K562 (cell line): ENCODE measurements at regions not wholly inside any gene's neighbourhood (a gene's known extent, or its start where the extent isn't known, plus 50 kb on each side); places are given as distances from the start of the nearest gene placed in this dataset.

Source experiments
- ATAC-seq: fragments of 200-7000 bp; cut with Tn5 transposase; 3 replicates; pipeline ENCODE4 v1.9.1; 2020; ENCODE audit warnings: moderate library complexity
- BruUV-seq: library from RNA; stranded (reverse); fragments of 400-500 nt; replicated peaks from 2 replicates; lab custom pipeline; 2021; lab: Mats Ljungman, UMichigan
- CTCF ChIA-PET: fragments of 300-600 bp; formaldehyde crosslinking; extraction: SDS; loops from one replicate; lab custom pipeline; 2021; ENCODE audit warnings: low intra/inter-chr PET ratio; lab: Yijun Ruan, JAX
- POLR2A ChIA-PET: fragments of 300-600, 350-650 bp; sonication (Branson Sonifier 250); formaldehyde crosslinking; extraction: SDS; loops from one replicate; lab custom pipeline; 2021; ENCODE audit warnings: antibody characterized with exemption, inconsistent platforms; lab: Yijun Ruan, JAX
- DNase-seq, 4 experiments: peaks; one replicate each; pipeline versions ENCODE4 v3.0.0 to v3.0.0-alpha.2; 2011 to 2018; ENCODE audit warnings: low spot score in 3 of 4, mixed read lengths in 3 of 4; ENCODE audit errors: extremely low read depth in 1 of 4
- FAIRE-seq: peaks from 2 replicates; lab custom pipeline; 2011; peaks lifted over from hg19 to GRCh38; lab: Jason Lieb, UNC
- H2AFZ ChIP-seq: 2 replicates; pipeline ENCODE4 v1.6.0; 2011; ENCODE audit warnings: low read depth, low read length, control low read depth, inconsistent platforms
- H3K27ac ChIP-seq: fragments of 200-600 bp; 3 replicates; pipeline ENCODE4 v1.8.0; 2011; ENCODE audit warnings: low read depth, mild to moderate bottlenecking, control low read depth, inconsistent platforms, low read length, moderate library complexity, mixed read lengths; ENCODE audit errors: extremely low read depth
- H3K27me3 ChIP-seq, 2 experiments: fragments of 300-600 bp in 1 of 2; 2 replicates in 1 of 2; 3 replicates in 1 of 2; pipeline versions ENCODE4 v1.6.0 to v1.8.0; 2011; ENCODE audit warnings: inconsistent platforms in 2 of 2, low read length in 2 of 2, mild to moderate bottlenecking in 1 of 2, mixed read lengths in 1 of 2, moderate library complexity in 1 of 2; ENCODE audit not compliant: control insufficient read depth in 2 of 2, insufficient read depth in 2 of 2
- H3K36me3 ChIP-seq: fragments of 300-600 bp; 3 replicates; pipeline ENCODE4 v1.8.0; 2011; ENCODE audit warnings: mild to moderate bottlenecking, low read length, inconsistent platforms; ENCODE audit not compliant: control insufficient read depth, insufficient read depth
- H3K4me1 ChIP-seq, 2 experiments: fragments of 200-600 bp in 1 of 2; replicated peaks in 1 of 2; 2 replicates in 1 of 2; 3 replicates in 1 of 2; pipeline versions ENCODE4 v1.5.1 to v1.8.0; 2011; ENCODE audit warnings: inconsistent platforms in 2 of 2, low read length in 2 of 2, mild to moderate bottlenecking in 1 of 2, mixed read lengths in 1 of 2, moderate library complexity in 1 of 2; ENCODE audit not compliant: control insufficient read depth in 2 of 2, insufficient read depth in 2 of 2
- H3K4me2 ChIP-seq: 2 replicates; pipeline ENCODE4 v1.6.1; 2011; ENCODE audit warnings: low read length, control low read depth, inconsistent platforms, mixed read lengths; ENCODE audit not compliant: insufficient read depth
- H3K4me3 ChIP-seq: fragments of 200-600 bp; sonication (generic), shearing (Covaris generic); 2 replicates; pipeline ENCODE4 v1.5.1; 2016; ENCODE audit warnings: control low read depth, inconsistent platforms
- H3K79me2 ChIP-seq: fragments of 200-600 bp; 3 replicates; pipeline ENCODE4 v1.8.0; 2011; ENCODE audit warnings: low read length, inconsistent platforms; ENCODE audit not compliant: control insufficient read depth, insufficient read depth
- H3K9ac ChIP-seq, 2 experiments: 2 replicates each; pipeline versions ENCODE4 v1.6.0 to v1.6.1; 2011; ENCODE audit warnings: low read depth in 2 of 2, low read length in 2 of 2, control low read depth in 1 of 2, inconsistent platforms in 1 of 2, mild to moderate bottlenecking in 1 of 2, mixed read lengths in 1 of 2; ENCODE audit not compliant: insufficient read depth in 1 of 2
- H3K9me1 ChIP-seq: one replicate; pipeline ENCODE4 v1.6.0; 2011; ENCODE audit warnings: inconsistent platforms, mild to moderate bottlenecking, low read length, moderate library complexity; ENCODE audit not compliant: control insufficient read depth, insufficient read depth
- H3K9me3 ChIP-seq: replicated peaks from 2 replicates; pipeline ENCODE4 v1.5.1; 2011; ENCODE audit warnings: low read depth, low read length, inconsistent platforms; ENCODE audit not compliant: control insufficient read depth, insufficient read depth
- H4K20me1 ChIP-seq: replicated peaks from 2 replicates; pipeline ENCODE4 v1.6.1; 2011; ENCODE audit warnings: low read length, inconsistent platforms, mixed read lengths; ENCODE audit not compliant: control insufficient read depth, insufficient read depth
- DPF2 ChIP-seq: fragments of 450-650 bp; IDR thresholded peaks from 2 replicates; pipeline ENCODE4 v1.6.1; 2016
- ETS2 ChIP-seq: IDR thresholded peaks from 2 replicates; pipeline ENCODE4 v1.6.1; 2016; ENCODE audit warnings: borderline replicate concordance, missing genetic modification characterization, mild to moderate bottlenecking, moderate library complexity, missing compliant biosample characterization; ENCODE audit not compliant: poor library complexity, severe bottlenecking
- EZH2 ChIP-seq: IDR thresholded peaks from 2 replicates; pipeline ENCODE4 v1.6.1; 2012; ENCODE audit warnings: low read depth, mild to moderate bottlenecking, inconsistent platforms, low read length, borderline replicate concordance
- FOXA3 ChIP-seq, 2 experiments: fragments of 450-650 bp in 1 of 2; sonication (generic) in 1 of 2; formaldehyde crosslinking; IDR thresholded peaks in 1 of 2; conservative IDR thresholded peaks in 1 of 2; 2 replicates each; pipeline versions ENCODE4 v1.4.0 to v1.8.0; 2020 to 2022; ENCODE audit warnings: mild to moderate bottlenecking in 2 of 2, missing genetic modification reagents in 1 of 2
- GABPA ChIP-seq: fragments of 200-800 bp; sonication (Bioruptor generic); conservative IDR thresholded peaks from 2 replicates; pipeline ENCODE4 v1.6.1; 2016; ENCODE audit warnings: low read depth, missing genetic modification characterization, missing compliant biosample characterization
- MEIS2 ChIP-seq: fragments of 450-650 bp; IDR thresholded peaks from 2 replicates; pipeline ENCODE4 v1.6.1; 2014; ENCODE audit warnings: mild to moderate bottlenecking; ENCODE audit not compliant: partially characterized antibody
- MYNN ChIP-seq, 2 experiments: sonication (generic); formaldehyde crosslinking in 1 of 2; IDR thresholded peaks; 2 replicates each; pipeline versions ENCODE4 v1.5.0 to v1.6.1; 2016 to 2020; ENCODE audit warnings: antibody characterized with exemption in 1 of 2, missing genetic modification reagents in 1 of 2
- NR2F6 ChIP-seq: fragments of 450-650 bp; formaldehyde crosslinking; IDR thresholded peaks from 2 replicates; pipeline ENCODE4 v1.4.0; 2020; ENCODE audit warnings: mild to moderate bottlenecking
- SOX6 ChIP-seq: fragments of 450-650 bp; IDR thresholded peaks from 2 replicates; pipeline ENCODE4 v1.6.1; 2014; ENCODE audit warnings: mild to moderate bottlenecking
- ZNF780A ChIP-seq: fragments of 250-450 bp; sonication (Bioruptor Pico); IDR thresholded peaks from 2 replicates; pipeline ENCODE4 v1.5.0; 2021; ENCODE audit warnings: mild to moderate bottlenecking
- WGBS: fragments of 100-300 bp; shearing (Covaris generic); methylation state at CpG from one replicate; pipeline ENCODE4 v1.1.6; 2016; ENCODE audit warnings: low coverage, mixed read lengths; ENCODE audit not compliant: insufficient coverage; ENCODE audit errors: missing lambda C conversion rate; 5-methylcytosine and 5-hydroxymethylcytosine counted together
- in situ Hi-C: fragments of 300-500 bp; cut with MboI; formaldehyde crosslinking; loops from 4 replicates; pipeline ENCODE4 v1.15.0; 2018; ENCODE audit warnings: inconsistent platforms, mixed read lengths
- intact Hi-C: fragments of 100-400 bp; cut with micrococcal nuclease; formaldehyde crosslinking; loops from 2 replicates; pipeline ENCODE4 v1.14.2; 2022
- TF ChIP-seq, protein P1 (sequence below): sonication (generic); formaldehyde crosslinking; IDR thresholded peaks from 2 replicates; pipeline ENCODE4 v1.5.0; 2020; ENCODE audit warnings: missing genetic modification reagents

DNA sequence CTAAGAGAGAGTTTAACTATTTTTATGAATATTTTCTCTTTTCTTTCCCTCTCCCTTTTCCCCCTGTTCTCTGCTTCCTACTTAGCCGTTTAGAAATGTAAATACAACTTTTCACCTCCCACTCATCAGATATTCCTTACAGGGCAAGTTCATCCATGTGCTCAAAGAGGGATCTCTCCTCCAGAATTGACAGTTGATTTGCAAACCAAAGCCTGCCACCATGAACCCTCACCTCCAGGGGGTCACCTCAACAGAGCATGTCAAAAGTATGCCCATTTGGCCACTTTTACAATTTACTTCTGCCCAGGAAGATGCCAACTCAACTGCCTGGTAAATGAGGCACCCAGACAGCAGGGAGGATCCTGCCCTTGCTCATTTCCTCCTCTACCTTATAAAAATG is 149.2 kb upstream of the GYPC start:
- H3K4me3 ChIP-seq, result no peak overlapping the region
- ChIA-PET CTCF (no interaction called here), POLR2A (no interaction called here)
- no peaks in the 10 kb centered on the region for H3K27me3 ChIP-seq
- DNase-seq (no peak), ATAC-seq (no peak), FAIRE-seq (no peak)
- no peaks in the 10 kb centered on the region; a peak in 1 of 5 replicates for H3K4me1 ChIP-seq
- TF ChIP-seq ETS2 (no peak), GABPA (tag) (no peak), ZNF780A (no peak), DPF2 (no peak), MYNN (IDR thresholded peaks at IDR 0.05) (no peak), MYNN (CRISPR knock-in tag; IDR thresholded peaks at IDR 0.05) (no peak), EZH2 (no peak)
- H3K27ac ChIP-seq, result no peak overlapping the region
- H4K20me1 ChIP-seq, result no peaks in the 10 kb centered on the region
- H2AFZ ChIP-seq, result no peak overlapping the region
- in situ Hi-C loops (no loop called here), intact Hi-C loops (no loop called here)
- no peaks in the 10 kb centered on the region for H3K9me1 ChIP-seq
- H3K9ac ChIP-seq, result no peak overlapping the region
- no peak overlapping the region; the same call in 1 of the 2 replicates for H3K4me2 ChIP-seq
- H3K79me2 ChIP-seq, result no peaks in the 10 kb centered on the region
- no peaks in the 10 kb centered on the region for H3K9me3 ChIP-seq
- BruUV-seq, result no TSS peak
- no peaks in the 10 kb centered on the region for H3K36me3 ChIP-seq
- 0% methylated on average over 1 of the region's 1 CpG for WGBS

DNA sequence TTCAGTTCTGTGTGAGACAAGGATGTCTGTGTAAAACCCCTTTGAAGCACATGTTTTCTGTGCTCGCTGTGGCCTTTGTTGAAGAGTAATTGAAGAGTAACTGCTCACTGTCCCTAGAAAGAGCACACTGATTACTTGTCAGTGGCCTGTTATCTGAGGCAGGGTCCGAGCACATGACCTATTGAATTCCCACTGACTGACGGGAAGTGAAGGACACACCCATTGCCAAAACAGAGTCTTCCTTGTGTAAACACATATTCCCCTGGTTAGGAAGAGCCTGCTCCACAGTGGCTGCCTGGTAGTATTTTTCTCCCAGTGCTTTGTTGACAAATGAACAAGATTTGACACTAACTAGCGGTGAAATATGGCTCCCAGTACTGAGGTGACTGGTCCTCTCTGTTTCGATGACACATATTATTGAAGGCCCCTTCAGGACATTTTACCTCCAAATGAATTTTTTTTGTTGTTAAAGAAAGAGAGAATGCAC is 148.5 kb upstream of the GYPC start:
- Histone ChIP-seq H3K79me2 (no peaks in the 10 kb centered on the region), H3K27me3 (peaks cover 0 to 2% of the 10 kb centered on the region in 2 experiments; a peak in 1 of 5 replicates), H3K9ac (no peak overlapping the region), H3K4me2 (peak overlapping the region; percentile 31; the same call in 1 of the 2 replicates), H3K27ac (no peak overlapping the region), H4K20me1 (no peaks in the 10 kb centered on the region), H3K36me3 (no peaks in the 10 kb centered on the region), H2AFZ (no peak overlapping the region), H3K4me3 (no peak overlapping the region), H3K4me1 (no peaks in the 10 kb centered on the region; a peak in 1 of 5 replicates), H3K9me3 (no peaks in the 10 kb centered on the region), H3K9me1 (no peaks in the 10 kb centered on the region)
- FAIRE-seq, result no peak
- in situ Hi-C loops, result no loop called here
- DNase-seq, result peak in 1 of 4 experiments; percentile 6
- intact Hi-C loops, result no loop called here
- TF ChIP-seq MEIS2, result peak; percentile 7
- no peak for TF ChIP-seq SOX6
- TF ChIP-seq NR2F6 (CRISPR knock-in tag), result no peak
- TF ChIP-seq, protein P1, sequence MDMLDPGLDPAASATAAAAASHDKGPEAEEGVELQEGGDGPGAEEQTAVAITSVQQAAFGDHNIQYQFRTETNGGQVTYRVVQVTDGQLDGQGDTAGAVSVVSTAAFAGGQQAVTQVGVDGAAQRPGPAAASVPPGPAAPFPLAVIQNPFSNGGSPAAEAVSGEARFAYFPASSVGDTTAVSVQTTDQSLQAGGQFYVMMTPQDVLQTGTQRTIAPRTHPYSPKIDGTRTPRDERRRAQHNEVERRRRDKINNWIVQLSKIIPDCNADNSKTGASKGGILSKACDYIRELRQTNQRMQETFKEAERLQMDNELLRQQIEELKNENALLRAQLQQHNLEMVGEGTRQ, result peak; percentile 24; the same call in 1 of the 2 replicates
- TF ChIP-seq FOXA3 (CRISPR knock-in tag; conservative IDR thresholded peaks at IDR 0.05 in 1 of 2, IDR thresholded peaks at IDR 0.05 in 1 of 2), result peak in 1 of 2 experiments; percentile 54; a peak in 2 of 4 replicates
- ATAC-seq, result no peak; the same call in 2 of the 3 replicates
- BruUV-seq, result no TSS peak
- CTCF ChIA-PET, result no interaction called here
- 3% methylated on average over 5 of the region's 5 CpGs for WGBS
- POLR2A ChIA-PET, result no interaction called here
